Activated B cell treated with CpG ODN at 0.5 μM for 24 hours (primary cell): ENCODE measurements at regions not wholly inside any gene's neighbourhood (a gene's known extent, or its start where the extent isn't known, plus 50 kb on each side); places are given as distances from the start of the nearest gene placed in this dataset.

Source experiments
- ATAC-seq: fragments of 200-7000 bp; cut with Tn5 transposase; one replicate; pipeline ENCODE4 v1.10.0; 2021; ENCODE audit warnings: low read depth, mild to moderate bottlenecking, moderate library complexity
- CTCF ChIA-PET: fragments of 350-600 bp; sonication (Branson Sonifier 250); formaldehyde crosslinking; loops from one replicate; lab custom pipeline; 2021; ENCODE audit warnings: antibody characterized with exemption; lab: Charles Lee
- POLR2A ChIA-PET: fragments of 350-600 bp; sonication (Branson Sonifier 250); formaldehyde crosslinking; loops from one replicate; lab custom pipeline; 2021; ENCODE audit warnings: antibody characterized with exemption; lab: Charles Lee
- DNase-seq: peaks from one replicate; pipeline ENCODE4 v3.0.0; 2022
- H3K27ac Mint-ChIP-seq: one replicate; pipeline ENCODE4 v1.8.0; 2020; ENCODE audit warnings: mixed read lengths
- H3K27me3 Mint-ChIP-seq: one replicate; pipeline ENCODE4 v1.8.0; 2021; ENCODE audit warnings: mixed read lengths
- H3K36me3 Mint-ChIP-seq: one replicate; pipeline ENCODE4 v1.8.0; 2021; ENCODE audit warnings: low read depth, mixed read lengths
- H3K4me1 Mint-ChIP-seq: one replicate; pipeline ENCODE4 v1.8.0; 2021; ENCODE audit warnings: mixed read lengths
- H3K4me3 Mint-ChIP-seq: one replicate; pipeline ENCODE4 v1.8.0; 2020; ENCODE audit warnings: mild to moderate bottlenecking, mixed read lengths
- H3K9me3 Mint-ChIP-seq: one replicate; pipeline ENCODE4 v1.8.0; 2020; ENCODE audit warnings: mixed read lengths
- CTCF ChIP-seq: fragments of 200-600 bp; IDR thresholded peaks from one replicate; pipeline ENCODE4 v1.8.0; 2022; ENCODE audit warnings: antibody characterized with exemption, mild to moderate bottlenecking
- intact Hi-C: fragments of 100-400 bp; cut with micrococcal nuclease; formaldehyde crosslinking; loops from one replicate; pipeline ENCODE4 v1.15.1; 2024

- no peak for ATAC-seq
- no peaks in the 10 kb centered on the region for H3K9me3 Mint-ChIP-seq
- ChIA-PET CTCF (no interaction called here), POLR2A (no interaction called here)
- H3K4me1 Mint-ChIP-seq: no peaks in the 10 kb centered on the region
- no peaks in the 10 kb centered on the region for H3K27me3 Mint-ChIP-seq
- no peak overlapping the region for H3K27ac Mint-ChIP-seq
- intact Hi-C loops: no loop called here
- no peak overlapping the region for H3K4me3 Mint-ChIP-seq
- DNase-seq: no peak
- no peaks in the 10 kb centered on the region for H3K36me3 Mint-ChIP-seq
- TF ChIP-seq CTCF: no peak
Observed at GRCh38 chr12:78680596-78680995, 184.0 kb upstream of the SYT1 start.

- no peak overlapping the region for H3K4me3 Mint-ChIP-seq
- no peaks in the 10 kb centered on the region for H3K27me3 Mint-ChIP-seq
- no peaks in the 10 kb centered on the region for H3K4me1 Mint-ChIP-seq
- no peak overlapping the region for H3K27ac Mint-ChIP-seq
- intact Hi-C loops: no loop called here
- H3K36me3 Mint-ChIP-seq: no peaks in the 10 kb centered on the region
- DNase-seq: no peak
- ATAC-seq: no peak
- H3K9me3 Mint-ChIP-seq: no peaks in the 10 kb centered on the region
- no peak for TF ChIP-seq CTCF
- ChIA-PET CTCF (no interaction called here), POLR2A (no interaction called here)
Observed at GRCh38 chr12:78683031-78683430, 181.5 kb upstream of the SYT1 start.

GRCh38 chr12:78683626-78684025, 180.9 kb upstream of the SYT1 start:
- Mint-ChIP-seq H3K4me3 (no peak overlapping the region), H3K27me3 (no peaks in the 10 kb centered on the region), H3K4me1 (no peaks in the 10 kb centered on the region), H3K9me3 (no peaks in the 10 kb centered on the region), H3K27ac (no peak overlapping the region), H3K36me3 (no peaks in the 10 kb centered on the region)
- DNase-seq (no peak), ATAC-seq (no peak)
- intact Hi-C loops: no loop called here
- TF ChIP-seq CTCF: no peak
- ChIA-PET CTCF (no interaction called here), POLR2A (no interaction called here)

GRCh38 chr12:78684419-78684818, 180.2 kb upstream of the SYT1 start:
- intact Hi-C loops: no loop called here
- H3K4me1 Mint-ChIP-seq: no peaks in the 10 kb centered on the region
- ATAC-seq (no peak), DNase-seq (no peak)
- H3K27ac Mint-ChIP-seq: no peak overlapping the region
- ChIA-PET CTCF (no interaction called here), POLR2A (no interaction called here)
- no peak overlapping the region for H3K4me3 Mint-ChIP-seq
- H3K36me3 Mint-ChIP-seq: no peaks in the 10 kb centered on the region
- H3K9me3 Mint-ChIP-seq: no peaks in the 10 kb centered on the region
- no peak for TF ChIP-seq CTCF
- no peaks in the 10 kb centered on the region for H3K27me3 Mint-ChIP-seq

- no peaks in the 10 kb centered on the region for H3K36me3 Mint-ChIP-seq
- CTCF ChIA-PET: no interaction called here
- POLR2A ChIA-PET: no interaction called here
Observed at GRCh38 chr12:78695749-78696148, 168.8 kb upstream of the SYT1 start.

More at GRCh38 chr12:78695749-78696148, 168.8 kb upstream of the SYT1 start:
- DNase-seq (no peak), ATAC-seq (no peak)
- TF ChIP-seq CTCF: no peak
- Mint-ChIP-seq H3K9me3 (no peaks in the 10 kb centered on the region), H3K4me3 (no peak overlapping the region), H3K27me3 (no peaks in the 10 kb centered on the region), H3K4me1 (no peaks in the 10 kb centered on the region), H3K27ac (no peak overlapping the region)
- intact Hi-C loops: no loop called here
